Uterus (tissue), 2 donors: ENCODE measurements at regions not wholly inside any gene's neighbourhood (a gene's known extent, or its start where the extent isn't known, plus 50 kb on each side); places are given as distances from the start of the nearest gene placed in this dataset.

ENCODE experiments used
- CTCF ChIP-seq, 4 experiments: fragments of 200-600 bp in 2 of 4; fragments of 450-650 bp in 2 of 4; sonication (generic) in 2 of 4; IDR thresholded peaks; one replicate each; pipeline ENCODE4 v1.5.1; 2016 to 2019; ENCODE audit warnings: antibody characterized with exemption in 4 of 4, mild to moderate bottlenecking in 2 of 4, moderate library complexity in 1 of 4
- POLR2A ChIP-seq, 2 donors: fragments of 450-650 bp; IDR thresholded peaks; one replicate each; pipeline ENCODE4 v1.6.1; 2016; ENCODE audit warnings: antibody characterized with exemption in 2 of 2, mild to moderate bottlenecking in 1 of 2, moderate library complexity in 1 of 2

DNA sequence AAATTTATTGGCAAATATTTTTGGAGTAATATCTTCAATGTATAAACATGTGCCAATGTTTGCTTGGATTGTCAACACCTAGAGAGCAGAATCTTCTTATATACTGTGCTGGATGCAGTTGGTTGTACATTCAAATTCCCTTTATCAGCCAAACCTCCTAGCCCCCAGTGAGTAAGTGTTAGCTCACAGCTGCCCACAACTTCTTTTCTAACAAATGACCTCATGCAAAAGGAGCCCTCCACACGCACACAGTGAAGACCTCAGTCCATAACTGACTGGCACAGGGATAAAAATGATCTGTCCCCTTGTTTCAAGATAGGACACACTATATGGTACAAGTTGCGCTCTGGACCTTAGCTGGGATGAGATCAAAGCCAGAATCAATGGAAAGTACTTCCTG is 458.0 kb upstream of the NWD2 start:
- TF ChIP-seq CTCF (IDR thresholded peaks at IDR 0.05): no peak
- no peak for TF ChIP-seq POLR2A (IDR thresholded peaks at IDR 0.05)
